ENCODE measurements at regions not wholly inside any gene's neighbourhood (a gene's known extent, or its start where the extent isn't known, plus 50 kb on each side); places are given as distances from the start of the nearest gene placed in this dataset.

DNA sequence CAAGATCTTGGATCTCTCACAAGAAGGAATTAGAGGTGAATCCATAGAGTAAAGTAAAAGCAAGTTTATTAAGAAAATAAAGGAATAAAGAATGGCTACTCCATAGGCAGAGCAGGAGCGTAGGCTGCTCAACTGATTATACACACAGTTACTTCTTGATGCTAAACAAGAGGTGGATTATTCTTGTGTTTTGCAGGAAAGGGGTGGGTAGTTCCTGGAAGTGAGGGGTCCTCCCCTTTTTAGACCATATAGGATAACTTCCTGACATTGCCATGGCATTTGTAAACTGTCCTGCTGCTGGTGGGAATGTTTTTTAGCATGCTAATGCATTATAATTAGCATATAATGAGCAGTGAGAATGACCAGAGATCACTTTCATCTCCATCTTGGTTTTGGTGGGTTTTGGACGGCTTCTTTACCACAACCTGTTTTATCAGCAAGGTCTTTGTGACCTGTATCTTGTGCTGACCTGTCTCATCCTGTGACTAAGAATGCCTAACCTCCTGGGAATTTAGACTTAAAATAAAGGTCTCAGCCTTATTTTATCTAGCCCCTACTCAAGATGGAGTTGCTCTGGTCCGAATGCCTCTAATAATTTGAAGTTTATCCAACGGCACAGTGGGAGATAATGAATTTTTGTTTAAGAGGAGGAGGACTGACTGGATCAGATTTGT lies 165.7 kb upstream of the DMRT1 start:
- no peak for DNase-seq

GRCh38 chr9:676780-677438 lies 164.6 kb upstream of the DMRT1 start:
- no peak for DNase-seq

DNA sequence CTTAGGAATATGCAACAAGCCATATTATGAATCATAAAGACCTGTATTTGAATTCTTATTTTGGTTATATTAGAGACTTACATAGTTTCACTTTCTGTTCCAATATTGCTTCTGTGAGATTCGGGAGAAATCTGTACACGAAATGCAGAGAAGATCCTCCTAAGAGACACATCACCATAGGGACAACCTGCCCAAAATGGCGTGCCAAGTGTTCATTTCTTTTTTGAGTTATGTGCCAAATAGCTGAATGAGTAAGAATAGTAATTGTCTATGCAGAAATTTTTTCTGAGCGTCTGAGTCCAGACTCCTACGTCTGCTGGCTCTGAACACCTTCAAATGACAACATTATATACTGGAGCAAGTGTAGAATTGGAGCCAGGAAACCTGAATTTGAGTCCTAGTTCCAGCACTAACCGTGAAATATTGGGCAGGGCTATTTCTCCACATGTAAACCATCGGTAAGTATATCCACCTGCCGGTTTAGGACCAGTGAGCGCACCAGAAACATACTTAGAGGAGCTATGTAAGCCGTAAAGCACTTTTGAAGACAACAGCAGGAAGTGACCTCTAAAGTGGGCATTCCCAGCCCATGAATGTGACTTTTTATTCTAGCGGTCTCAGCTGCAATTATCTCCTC lies 163.9 kb upstream of the DMRT1 start:
- DNase-seq: no peak

- DNase-seq: no peak
Observed at GRCh38 chr9:678897-679296, 162.6 kb upstream of the DMRT1 start.

GRCh38 chr9:679462-679861 lies 162.0 kb upstream of the DMRT1 start:
- DNase-seq: no peak

DNA sequence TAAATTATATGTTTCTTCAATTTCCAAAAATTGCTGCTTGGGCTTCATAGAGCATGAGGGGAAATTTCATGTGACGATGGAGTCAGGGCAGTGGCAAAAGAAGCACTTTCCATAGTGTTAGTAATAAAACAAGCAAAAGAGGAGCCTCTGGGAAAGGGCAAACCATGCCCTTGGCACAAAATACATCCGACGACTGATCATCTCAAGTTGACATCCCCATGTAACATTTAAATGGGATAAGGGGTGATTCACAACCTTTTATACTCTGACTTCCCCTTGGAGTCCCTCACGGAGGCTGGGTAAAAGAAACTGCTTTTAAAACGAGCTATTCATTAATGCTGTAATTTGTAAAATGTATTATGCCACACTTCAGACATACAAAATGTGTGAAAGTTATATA lies 161.4 kb upstream of the DMRT1 start:
- DNase-seq: no peak

- DNase-seq: no peak
Observed at GRCh38 chr9:682633-683508, 158.6 kb upstream of the DMRT1 start.

DNA sequence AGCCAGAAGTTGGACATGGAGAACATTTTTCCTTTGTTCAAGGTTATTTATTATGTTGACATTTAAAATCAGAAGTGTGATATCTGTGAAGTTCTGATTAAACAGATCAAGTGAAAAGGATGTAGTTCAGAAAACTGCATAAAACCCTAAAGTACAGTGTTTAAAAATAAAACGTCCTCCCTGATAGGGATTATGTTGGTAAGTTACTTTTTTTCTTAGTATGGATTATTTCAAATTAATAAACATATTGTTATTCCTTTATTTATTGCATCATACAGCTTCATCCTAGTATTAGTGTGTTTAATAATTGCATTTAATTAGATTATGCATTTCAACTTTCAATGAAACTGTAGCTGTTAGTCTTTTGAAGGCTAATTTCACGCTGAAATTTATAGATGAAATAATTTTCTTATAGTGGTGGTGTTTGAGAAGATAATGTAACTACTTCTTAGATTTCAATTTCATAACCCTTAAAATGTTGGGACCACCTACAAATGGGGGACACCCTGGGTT lies 157.9 kb upstream of the DMRT1 start:
- no peak for DNase-seq

DNA sequence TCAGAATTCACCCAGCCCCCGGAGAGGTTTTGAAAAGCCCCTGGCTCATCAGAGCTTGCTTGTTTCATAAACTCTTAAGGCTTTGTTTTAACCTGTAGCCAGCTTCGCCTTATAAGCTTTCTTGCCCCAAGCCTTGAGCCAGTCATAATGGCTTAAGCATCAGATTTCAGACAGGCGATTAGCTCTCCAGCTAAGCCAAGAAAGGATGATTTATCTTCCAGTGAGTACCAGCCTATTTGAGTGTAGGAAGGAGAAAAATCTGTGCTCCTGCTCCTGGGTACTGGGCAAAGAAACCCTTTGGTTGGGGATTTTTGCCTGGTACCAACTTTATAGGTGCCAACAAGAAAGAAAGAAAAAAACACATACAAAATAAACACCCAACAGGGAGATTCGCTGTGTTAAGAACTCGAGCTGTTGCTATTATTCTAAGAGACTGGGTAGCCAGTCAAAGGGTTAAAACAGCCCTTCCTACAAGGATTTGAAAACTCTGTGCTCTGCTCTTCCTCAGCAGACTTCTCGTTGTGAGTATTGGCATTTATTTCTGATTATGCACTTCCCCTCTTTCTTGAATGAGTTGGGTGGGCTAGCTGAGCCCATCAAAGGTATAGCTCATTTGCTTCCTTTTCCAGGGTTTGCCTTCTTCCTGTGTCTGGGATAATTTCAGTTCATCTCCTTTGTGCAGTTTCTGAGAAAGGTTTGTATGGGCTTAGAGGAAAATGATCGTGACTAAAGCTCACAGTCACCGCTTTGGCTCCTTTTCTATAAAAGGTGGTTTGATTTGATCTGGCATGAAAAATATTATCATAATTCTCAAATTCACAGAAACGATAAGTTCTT lies 157.2 kb upstream of the DMRT1 start:
- no peak for DNase-seq

DNA sequence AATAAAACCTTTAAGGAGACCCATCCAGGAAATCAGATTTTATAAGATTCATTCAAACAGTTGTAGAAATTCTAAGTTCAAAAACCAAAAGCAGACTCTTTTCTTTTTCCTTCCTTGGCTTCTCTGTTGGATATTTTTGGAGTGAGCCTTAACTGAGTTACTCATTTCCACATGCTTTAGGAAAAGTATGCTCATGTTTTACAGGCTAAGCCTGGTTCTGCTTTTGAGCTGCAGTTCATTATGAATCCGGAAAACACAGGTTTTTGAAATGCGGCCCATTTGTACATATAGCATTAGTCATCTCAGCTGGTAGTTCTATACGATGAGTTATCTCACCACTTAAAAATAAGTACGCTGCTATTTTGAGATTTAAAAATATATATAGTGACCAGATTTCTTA lies 156.6 kb upstream of the DMRT1 start:
- DNase-seq: no peak

- no peak for DNase-seq
Observed at GRCh38 chr9:686321-686813, 155.1 kb upstream of the DMRT1 start.

- DNase-seq: no peak
Observed at GRCh38 chr9:687034-687785, 154.3 kb upstream of the DMRT1 start.

GRCh38 chr9:687994-688393 lies 153.5 kb upstream of the DMRT1 start:
- DNase-seq: no peak

DNA sequence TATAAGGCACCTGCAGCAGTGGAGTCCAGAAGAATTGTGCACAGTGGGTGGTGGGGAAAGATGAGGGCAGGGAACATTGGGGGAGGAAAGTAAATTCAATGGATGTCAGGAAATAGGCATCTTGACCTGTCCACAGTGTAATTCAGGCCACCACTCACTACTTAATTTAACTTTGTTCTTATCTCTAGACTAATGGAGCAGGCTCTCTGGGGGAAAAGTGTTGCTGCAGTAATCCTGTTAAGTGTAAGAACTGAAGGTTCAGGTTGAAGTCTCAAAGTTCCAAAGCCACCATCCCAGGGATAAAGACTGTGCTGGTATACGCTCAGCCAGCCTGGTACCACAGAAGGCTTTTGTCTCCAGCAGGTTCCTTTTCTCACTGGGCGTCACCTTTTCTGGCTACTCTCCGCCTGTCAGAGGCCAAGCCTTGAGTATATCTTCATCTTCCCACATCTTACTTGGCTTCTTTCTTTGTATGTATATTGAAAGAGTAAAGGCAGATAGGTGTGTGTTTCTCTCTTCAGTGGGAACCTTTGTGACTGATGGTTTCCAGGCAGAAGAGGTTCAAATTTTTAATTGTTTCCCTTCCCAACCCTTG lies 150.9 kb upstream of the DMRT1 start:
- DNase-seq: no peak

DNA sequence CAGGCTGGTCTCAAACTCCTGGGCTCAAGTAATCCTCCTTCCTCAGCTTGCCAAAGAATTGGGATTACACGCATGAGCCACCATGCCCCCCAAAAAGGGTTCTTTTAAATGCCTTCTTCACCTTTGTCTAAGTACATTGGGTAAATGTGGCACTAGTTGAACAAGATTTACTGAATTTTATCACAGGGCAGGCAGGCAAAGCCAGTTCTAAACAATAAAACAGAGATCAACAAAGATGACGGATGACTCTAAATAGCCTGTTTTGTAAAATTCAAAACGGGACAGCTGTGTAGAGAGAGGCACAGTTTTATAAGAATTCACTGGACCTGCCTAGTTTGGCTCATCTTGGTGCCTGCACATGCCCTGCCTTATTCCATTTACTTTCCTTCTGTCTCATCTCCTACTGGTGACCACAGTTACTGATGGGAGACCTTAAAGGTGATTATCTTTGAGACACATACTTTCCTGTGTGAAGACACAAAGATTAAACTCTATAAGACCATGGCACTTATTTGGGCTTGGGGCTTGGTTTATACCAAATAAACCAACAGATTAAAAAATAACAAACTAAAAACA lies 149.6 kb upstream of the DMRT1 start:
- DNase-seq: no peak

GRCh38 chr9:692636-693129 lies 148.8 kb upstream of the DMRT1 start:
- no peak for DNase-seq

DNA sequence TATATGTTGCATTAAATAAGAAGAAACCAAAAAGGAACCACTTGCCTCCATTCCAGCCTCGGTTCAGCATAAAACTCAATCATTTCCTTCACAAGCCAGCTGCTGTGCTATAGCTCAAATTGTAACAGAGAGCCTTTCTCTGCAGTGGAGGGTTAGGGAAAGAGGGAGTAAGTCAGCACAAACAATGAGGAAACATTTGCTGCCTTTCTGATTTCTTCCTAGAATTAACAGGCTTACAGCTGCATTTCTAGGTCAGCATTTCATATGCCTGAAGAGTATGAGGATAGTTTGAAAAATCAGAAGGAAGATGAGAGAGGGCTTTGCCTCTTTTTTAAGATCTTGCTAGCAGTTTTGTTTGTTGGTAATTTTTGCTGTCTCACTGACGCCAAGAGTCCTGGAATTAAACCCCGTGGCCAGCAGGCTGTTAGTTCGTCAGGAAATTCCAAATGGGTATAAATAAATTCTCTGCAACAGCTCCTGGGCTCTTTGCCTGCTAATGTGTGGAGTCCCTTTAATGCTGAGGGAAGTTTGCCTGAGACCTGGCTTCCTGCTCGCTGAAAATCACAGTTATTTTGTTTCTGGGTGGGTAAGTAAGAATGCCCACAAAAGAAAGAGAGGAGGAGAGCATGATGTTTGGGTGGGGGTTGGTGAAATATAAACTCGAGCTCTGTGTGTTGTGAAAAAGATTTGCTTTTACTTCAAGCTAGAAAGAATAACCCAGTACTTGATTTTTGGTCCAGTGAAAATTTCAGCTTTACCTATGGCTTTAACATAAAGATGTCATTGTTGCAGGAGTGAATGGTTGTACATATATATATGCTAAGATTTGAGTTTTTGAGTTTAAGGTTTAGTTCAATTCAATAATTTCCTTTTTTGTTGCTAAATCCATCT lies 148.1 kb upstream of the DMRT1 start:
- no peak for DNase-seq

DNA sequence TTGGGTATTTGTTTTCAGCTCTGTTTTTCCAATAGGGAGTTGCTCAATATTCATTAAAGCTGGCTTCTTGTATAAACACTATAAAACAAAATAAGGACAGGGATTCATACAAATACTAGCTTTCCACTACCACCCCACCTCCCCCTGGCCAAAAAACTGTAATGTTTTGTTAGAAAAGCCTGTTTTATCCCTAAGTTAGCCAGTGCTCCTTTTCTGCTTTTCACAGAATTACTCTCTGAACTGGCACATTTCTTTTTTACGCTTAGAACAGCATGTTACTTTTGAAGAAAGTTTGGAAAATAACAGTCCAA lies 147.4 kb upstream of the DMRT1 start:
- DNase-seq: no peak

DNA sequence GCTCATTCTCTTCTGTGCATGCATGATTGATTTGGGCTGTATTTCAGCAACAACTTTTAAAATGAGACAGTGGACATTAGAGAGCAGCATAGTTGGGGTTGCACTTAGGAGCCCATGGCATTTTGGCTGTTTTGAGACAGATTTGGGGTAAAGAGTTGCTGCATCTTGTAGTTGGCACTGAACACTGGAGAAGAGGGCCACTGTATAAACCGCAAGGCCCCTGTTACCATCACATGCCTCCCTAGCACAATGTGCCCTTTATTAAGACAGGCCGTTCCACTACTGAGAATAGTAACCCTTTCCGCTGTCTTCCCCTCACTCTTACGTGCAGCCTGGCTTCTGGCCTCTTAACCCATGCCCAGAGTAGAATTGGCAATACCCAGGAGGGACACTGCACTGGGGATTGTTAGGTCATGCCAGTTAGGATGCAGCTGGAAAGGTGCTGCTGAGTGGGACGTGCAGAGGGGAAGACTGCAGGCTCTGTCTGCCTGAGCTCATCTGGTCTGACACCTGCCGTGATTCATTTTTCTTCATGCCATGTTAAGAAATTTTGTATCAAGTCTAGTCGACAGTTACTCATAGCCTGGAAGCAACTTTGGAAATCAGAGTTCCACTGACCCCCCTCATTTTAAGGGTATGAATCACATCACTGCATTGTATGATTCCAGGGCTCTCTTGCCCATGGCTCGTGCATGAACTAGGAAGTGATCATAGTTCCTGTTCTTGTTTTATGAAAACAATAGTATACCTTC lies 146.9 kb upstream of the DMRT1 start:
- no peak for DNase-seq
